Adrenal gland (tissue), 5 donors: ENCODE measurements at regions not wholly inside any gene's neighbourhood (a gene's known extent, or its start where the extent isn't known, plus 50 kb on each side); places are given as distances from the start of the nearest gene placed in this dataset.

Experiments used
- POLR2A ChIP-seq, 2 donors: fragments of 450-650 bp; IDR thresholded peaks; one replicate each; pipeline ENCODE4 v1.6.1; 2017; ENCODE audit warnings: antibody characterized with exemption in 2 of 2, mild to moderate bottlenecking in 2 of 2, moderate library complexity in 1 of 2
- TF ChIP-seq, protein P1 (sequence below), 6 experiments: fragments of 450-650 bp in 4 of 6; fragments of 200-600 bp in 2 of 6; sonication (generic) in 1 of 6; IDR thresholded peaks; 1 replicate in 5 of 6; 2 replicates in 1 of 6; pipeline versions ENCODE4 v1.5.1 to v1.8.0; 2016 to 2021; ENCODE audit warnings: antibody characterized with exemption in 6 of 6, mild to moderate bottlenecking in 2 of 6, moderate library complexity in 1 of 6
- donor health status: DM: no; HTN: no; CAD: no.

DNA sequence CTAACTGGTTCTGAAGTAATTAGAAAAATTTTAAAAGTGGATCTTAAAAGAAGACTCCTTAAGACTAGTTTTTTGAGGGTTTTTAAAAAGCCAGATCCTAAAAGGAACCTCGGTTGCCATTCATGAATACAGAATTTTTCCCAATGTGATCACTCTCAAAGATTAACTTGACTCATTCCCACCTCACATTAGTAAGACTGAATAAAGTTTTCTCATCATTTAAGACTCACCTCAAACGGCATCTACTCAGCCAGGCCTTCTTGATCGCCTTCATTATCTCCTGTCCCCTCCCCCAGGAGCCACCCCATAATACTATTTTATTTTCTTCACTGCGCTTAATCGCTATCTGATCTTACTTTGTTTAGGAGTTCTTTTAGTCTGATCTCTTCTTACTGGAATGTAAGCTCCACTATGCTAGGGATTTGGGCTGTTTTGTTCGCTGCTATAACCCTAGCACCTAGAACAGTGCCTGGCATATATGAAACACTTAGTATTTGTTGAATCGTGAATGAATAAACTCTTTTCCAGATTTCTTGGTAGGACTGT is 55.9 kb upstream of the PCGF5 start:
- TF ChIP-seq, protein P1, sequence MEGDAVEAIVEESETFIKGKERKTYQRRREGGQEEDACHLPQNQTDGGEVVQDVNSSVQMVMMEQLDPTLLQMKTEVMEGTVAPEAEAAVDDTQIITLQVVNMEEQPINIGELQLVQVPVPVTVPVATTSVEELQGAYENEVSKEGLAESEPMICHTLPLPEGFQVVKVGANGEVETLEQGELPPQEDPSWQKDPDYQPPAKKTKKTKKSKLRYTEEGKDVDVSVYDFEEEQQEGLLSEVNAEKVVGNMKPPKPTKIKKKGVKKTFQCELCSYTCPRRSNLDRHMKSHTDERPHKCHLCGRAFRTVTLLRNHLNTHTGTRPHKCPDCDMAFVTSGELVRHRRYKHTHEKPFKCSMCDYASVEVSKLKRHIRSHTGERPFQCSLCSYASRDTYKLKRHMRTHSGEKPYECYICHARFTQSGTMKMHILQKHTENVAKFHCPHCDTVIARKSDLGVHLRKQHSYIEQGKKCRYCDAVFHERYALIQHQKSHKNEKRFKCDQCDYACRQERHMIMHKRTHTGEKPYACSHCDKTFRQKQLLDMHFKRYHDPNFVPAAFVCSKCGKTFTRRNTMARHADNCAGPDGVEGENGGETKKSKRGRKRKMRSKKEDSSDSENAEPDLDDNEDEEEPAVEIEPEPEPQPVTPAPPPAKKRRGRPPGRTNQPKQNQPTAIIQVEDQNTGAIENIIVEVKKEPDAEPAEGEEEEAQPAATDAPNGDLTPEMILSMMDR (IDR thresholded peaks at IDR 0.05) = no peak
- no peak for TF ChIP-seq POLR2A (IDR thresholded peaks at IDR 0.05)
